Activated naive CD4-positive, alpha-beta T cell treated with Interleukin-2 at 50 U/mL for 16 hours (primary cell): ENCODE measurements at regions not wholly inside any gene's neighbourhood (a gene's known extent, or its start where the extent isn't known, plus 50 kb on each side); places are given as distances from the start of the nearest gene placed in this dataset.

ENCODE experiments used
- DNase-seq: peaks from one replicate; pipeline ENCODE4 v3.0.0-alpha.2; 2020

DNA sequence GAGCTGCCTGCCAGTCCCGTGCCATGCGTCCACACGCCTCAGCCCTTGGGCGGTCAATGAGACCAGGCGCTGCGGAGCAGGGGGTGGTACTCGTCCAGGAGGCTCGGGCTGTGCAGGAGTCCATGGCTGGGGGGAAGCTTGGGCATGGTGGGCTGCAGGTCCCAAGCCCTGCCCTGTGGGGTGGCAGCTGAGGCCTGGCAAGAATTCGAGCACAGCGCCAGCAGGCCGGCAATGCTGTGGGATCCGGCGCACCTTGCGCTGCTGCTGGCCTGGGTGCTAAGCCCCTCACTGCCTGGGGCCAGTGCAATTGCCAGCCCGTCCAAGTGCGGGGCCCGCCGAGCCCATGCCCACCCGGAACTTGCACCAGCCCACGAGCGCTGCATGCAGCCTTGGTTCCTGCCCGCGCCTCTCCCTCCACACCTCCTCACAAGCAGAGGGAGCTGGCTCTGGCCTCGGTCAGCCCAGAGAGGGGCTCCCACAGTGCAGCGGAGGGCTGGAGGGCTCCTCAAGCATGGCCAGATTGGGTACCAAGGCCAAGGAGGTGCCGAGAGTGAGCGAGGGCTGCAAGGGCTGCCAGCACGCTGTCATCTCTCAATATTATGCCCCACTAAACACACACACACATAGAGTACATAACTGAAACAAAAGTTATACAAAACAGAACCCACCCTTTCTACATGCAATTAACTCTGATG lies 307.7 kb downstream of the LMO4 start:
- no peak for DNase-seq

- no peak for DNase-seq
These were observed 310.0 kb downstream of the LMO4 start for GRCh38 chr1:87638636-87639035.

DNA sequence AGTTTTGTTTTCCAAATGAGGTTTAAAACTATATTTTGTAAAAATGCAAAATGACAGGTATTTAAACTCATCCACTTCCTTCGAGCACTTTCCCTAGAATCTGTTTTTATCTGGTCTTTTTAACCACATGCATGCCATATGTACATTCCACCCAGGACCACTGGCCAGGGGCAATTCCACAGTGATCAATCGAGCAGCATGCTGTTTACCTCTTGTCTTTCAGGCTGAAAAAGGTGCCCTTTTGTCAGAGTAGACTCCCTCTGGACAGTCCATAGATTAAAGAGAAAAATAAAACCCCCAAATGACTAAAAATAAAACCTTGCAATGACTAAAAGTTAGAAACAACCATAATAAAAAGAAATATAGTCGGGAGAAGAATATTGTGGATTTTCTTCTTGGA lies 313.3 kb downstream of the LMO4 start:
- DNase-seq, result no peak

GRCh38 chr1:87642581-87643221 lies 314.0 kb downstream of the LMO4 start:
- no peak for DNase-seq

- no peak for DNase-seq
These were observed 315.4 kb downstream of the LMO4 start for GRCh38 chr1:87644033-87644578.

DNA sequence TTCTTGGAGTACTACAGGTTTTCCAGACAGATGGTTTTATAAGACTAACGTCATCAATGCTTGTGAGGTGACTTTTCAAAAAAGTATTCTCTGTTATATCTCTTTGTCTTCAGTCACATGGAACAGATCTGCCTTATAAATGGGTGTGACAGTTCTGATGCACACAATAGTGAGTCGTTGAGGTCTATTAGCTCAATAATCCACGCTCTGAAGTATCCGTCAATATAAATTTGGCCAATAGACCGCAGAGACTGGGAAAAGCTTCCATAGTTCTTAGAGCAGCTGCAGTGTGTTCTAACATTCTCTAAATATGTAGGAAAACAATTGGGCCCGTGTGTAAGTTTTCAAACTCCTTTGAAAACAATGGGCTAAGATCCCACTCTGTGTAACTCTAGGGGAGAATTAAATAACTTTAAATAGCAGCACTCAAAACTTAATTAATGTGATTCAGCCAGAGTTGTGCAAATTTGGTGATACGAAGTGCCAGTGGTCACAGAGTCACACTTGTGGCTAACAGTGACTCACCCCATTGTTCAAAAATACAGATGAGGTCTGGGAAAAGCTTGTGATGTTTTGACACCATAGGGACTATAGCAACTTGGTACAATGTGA lies 316.0 kb downstream of the LMO4 start:
- no peak for DNase-seq

GRCh38 chr1:87647430-87648177 lies 318.9 kb downstream of the LMO4 start:
- no peak for DNase-seq

- no peak for DNase-seq
These were observed 319.8 kb downstream of the LMO4 start for GRCh38 chr1:87648323-87649119.

- no peak for DNase-seq
These were observed 321.6 kb downstream of the LMO4 start for GRCh38 chr1:87650306-87650705.

DNA sequence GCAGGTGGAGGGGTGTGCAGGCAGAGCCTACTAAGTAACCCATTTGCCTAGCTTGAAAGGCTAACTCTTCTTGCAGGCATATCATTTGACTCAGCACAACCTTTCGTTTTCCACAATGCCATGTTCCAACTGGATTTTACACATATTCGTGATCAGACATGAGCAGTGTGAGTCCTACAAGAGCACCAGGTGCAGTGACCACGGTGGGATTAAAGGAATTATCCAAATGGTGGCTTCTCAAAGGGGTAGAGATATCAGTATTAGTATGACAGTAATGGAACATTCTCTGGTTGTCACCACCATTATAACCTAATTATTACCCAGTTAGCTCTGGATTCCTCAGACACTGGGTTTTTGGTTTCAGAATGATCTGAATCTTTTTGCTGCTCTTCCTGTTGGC lies 323.5 kb downstream of the LMO4 start:
- no peak for DNase-seq

- DNase-seq, result no peak
These were observed 336.5 kb downstream of the LMO4 start for GRCh38 chr1:87665151-87665550.

DNA sequence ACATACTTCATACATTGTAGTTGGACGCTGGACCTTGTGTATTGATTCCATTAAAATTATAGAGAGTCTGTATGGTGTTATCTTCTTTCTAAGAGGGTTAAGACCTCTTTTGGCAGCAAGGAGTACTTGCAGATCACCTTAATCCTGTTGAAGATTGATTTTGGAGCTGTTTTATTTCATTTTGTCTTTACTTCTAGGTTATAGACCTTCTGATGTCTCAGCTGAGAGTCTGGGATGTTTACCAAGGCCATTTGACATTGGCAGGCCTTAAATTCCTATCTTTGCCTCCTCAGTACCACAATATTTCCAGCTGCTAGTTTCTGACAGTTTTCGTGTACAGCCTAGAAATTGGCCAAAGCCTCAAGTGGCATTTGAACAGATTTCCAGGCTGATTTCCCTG lies 338.0 kb downstream of the LMO4 start:
- DNase-seq, result no peak

- DNase-seq, result no peak
These were observed 341.0 kb downstream of the LMO4 start for GRCh38 chr1:87669674-87670073.

GRCh38 chr1:87673309-87673708 lies 344.6 kb downstream of the LMO4 start:
- DNase-seq, result no peak

- DNase-seq, result no peak
These were observed 345.1 kb downstream of the LMO4 start for GRCh38 chr1:87673748-87674147.

DNA sequence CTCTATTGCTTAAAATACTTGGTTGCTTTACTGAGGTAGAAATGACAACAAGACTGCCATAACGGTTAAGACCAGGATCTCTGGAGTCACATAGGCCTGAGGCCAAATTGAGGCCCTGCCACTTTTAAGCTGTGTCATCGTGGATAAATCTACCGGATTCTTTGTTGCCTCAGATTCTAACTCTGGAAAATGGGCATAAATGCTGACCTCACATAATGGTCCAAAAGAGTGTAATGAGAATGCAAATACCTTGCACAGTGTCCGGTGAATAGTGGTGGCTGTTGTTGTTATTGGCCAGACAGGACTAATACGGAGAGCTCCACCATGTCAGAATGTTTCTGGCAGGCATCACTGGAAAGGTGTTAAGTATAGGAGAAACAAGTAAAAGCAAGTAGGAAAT lies 346.1 kb downstream of the LMO4 start:
- DNase-seq, result no peak

- DNase-seq, result no peak
These were observed 349.6 kb downstream of the LMO4 start for GRCh38 chr1:87678266-87678665.

- DNase-seq, result no peak
These were observed 353.9 kb downstream of the LMO4 start for GRCh38 chr1:87682565-87682964.

GRCh38 chr1:87683196-87683956 lies 354.7 kb downstream of the LMO4 start:
- no peak for DNase-seq

DNA sequence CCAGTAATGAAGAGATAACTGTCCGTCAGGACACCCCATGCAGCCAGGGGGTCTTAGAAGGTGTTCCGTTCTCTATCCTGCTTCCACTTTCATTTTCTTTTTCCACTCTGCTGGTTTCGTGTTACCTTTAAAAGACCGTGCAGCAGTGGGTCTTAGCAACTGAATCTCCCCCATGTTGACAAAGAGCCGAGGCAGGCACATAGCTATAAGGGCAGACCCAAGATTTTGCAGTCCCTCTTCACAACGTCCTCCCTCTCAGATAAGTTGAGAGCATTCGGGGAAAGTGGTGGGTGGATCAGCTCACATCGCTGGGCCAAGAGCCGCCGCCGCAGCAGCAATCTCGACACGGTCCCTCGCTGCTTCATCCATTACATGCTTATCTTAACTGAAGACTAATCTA lies 355.5 kb downstream of the LMO4 start:
- no peak for DNase-seq

GRCh38 chr1:87684713-87685205 lies 356.1 kb downstream of the LMO4 start:
- no peak for DNase-seq
